ENCODE measurements at regions not wholly inside any gene's neighbourhood (a gene's known extent, or its start where the extent isn't known, plus 50 kb on each side); places are given as distances from the start of the nearest gene placed in this dataset.
A peak's percentile ranks its signal among the peaks of the same experiment; 100 is the strongest.

DNA sequence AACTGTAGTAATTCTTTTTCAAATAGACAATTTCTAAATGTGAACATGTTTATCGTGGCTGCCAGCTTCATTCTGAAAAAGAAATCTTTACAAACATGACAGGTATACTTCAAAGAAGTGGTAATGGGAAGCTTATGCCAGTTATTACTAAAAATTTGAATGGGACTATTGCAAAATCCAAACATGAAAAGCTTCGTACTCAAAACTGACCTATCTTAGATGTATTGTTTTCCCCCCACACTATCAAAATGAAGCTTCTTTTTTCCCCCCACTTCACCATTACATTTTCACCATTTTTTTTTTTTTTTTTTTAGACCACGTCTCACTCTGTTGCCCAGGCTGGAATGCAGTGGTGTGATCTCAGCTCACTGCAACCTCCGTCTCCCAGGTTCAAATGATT is 50.4 kb upstream of the SERTAD2 start:
- no peak for DNase-seq
- in situ Hi-C loops (cut with MboI; ENCODE audit: low pct_unique_long_range_greater_than_20kb, low sequenced_read_pairs), result no loop called here

DNA sequence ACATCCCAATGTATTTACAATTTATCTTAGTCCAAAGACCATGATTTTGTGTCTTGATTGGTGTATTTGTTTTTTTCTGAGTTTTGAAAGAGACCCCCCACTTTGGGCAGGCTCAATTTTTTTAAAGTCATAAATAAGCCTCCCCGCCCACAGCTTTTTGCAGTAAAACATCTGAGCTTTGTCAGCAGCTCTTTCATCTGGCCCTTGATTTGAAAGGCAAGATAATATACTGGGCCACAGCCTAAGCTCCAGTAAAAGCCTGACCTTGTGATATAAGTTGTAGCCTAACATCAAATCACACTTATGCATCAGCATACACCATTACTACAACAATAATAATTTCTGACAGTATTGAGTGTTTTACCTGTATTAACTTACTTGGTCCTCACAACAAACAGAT is 51.3 kb upstream of the SERTAD2 start:
- in situ Hi-C loops (cut with MboI; ENCODE audit: low pct_unique_long_range_greater_than_20kb, low sequenced_read_pairs), result no loop called here
- no peak for DNase-seq

DNA sequence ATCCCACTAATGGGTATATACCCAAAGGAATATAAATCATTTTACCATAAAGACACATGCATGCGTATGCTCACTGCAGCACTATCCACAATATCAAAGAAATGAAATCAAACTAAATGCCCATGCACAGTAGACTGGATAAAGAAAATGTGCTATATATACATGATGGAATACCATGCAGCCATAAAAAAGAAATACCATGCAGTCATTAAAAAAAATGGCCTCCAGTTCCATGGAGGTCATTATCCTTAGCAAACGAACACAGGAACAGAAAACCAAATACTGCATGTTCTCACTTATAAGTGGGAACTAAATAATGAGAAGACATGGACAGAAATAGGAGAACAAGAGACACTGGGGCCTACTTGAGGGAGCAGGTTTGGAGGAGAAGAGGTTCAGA is 53.6 kb upstream of the SERTAD2 start:
- in situ Hi-C loops (cut with MboI; ENCODE audit: low pct_unique_long_range_greater_than_20kb, low sequenced_read_pairs), result no loop called here

DNA sequence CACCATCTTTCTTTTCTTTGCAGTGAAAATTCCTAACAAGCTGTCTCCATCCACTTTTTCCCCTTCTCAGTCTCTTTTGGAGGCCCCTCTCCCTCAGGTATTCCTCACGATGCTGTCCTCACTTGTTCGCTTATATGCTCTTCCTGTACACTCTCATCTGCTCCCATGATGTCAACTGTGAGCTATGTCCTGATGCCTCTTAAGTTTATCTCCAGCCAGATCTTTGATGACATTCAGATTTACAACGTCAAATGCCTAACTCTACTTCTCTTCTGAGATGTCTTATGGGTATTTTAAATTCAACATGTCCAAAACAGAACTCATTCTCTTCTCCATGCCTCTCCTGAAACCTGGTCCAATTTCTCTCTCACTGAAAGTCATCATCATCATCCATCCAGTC is 55.1 kb upstream of the SERTAD2 start:
- in situ Hi-C loops (cut with MboI; ENCODE audit: low pct_unique_long_range_greater_than_20kb, low sequenced_read_pairs), result no loop called here

More for the DNA sequence above, 53.6 kb upstream of the SERTAD2 start:
- DNase-seq, result no peak

DNA sequence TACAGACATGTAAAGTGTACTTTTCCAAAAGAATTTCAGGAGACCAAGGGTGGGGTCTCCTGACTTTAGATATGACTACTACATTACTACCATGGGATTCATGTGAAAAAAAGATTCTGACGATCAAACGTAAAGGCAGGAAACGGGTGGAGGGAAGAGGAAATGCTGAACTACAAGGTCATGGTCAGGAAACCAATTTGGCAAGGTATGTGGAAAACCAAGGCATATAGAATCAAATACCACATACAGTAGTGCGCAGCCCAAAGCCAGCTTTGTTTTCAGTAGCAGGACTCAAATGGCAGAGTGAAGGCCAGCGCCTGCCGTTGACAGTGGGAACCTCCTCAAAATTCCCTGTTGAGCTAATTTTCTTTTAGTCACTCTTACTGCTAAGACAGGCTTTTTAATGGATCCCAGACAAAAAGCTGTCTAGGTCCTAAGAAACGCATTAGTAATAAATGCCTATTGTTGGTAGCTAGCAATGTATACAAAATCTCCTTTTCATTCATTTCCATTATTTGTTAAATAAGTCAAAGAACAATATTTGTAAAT is 57.6 kb upstream of the SERTAD2 start:
- DNase-seq, result peak; percentile 40
- in situ Hi-C loops (cut with MboI; ENCODE audit: low pct_unique_long_range_greater_than_20kb, low sequenced_read_pairs), result no loop called here

More for the DNA sequence above, 55.1 kb upstream of the SERTAD2 start:
- DNase-seq, result no peak

DNA sequence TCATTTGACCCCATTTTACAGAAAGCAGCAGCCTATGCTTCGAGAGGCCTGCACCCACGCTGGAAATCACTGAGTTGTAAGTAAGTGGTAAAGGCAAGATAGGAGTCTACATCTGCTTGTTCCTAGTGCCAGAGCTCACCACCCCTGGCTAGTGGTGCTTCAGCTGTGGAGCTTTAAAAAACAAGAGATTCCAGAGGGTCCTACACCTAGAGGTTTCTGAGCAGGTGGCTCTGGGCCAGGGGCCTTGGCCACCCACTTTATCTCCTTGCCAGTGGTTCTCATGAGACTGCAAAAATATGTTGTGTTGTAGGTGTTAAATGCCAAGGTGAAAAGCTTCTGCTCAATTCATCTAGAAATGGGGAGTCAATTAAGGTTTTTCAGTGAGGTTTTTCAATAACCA is 60.0 kb upstream of the SERTAD2 start:
- in situ Hi-C loops (cut with MboI; ENCODE audit: low pct_unique_long_range_greater_than_20kb, low sequenced_read_pairs), result no loop called here

DNA sequence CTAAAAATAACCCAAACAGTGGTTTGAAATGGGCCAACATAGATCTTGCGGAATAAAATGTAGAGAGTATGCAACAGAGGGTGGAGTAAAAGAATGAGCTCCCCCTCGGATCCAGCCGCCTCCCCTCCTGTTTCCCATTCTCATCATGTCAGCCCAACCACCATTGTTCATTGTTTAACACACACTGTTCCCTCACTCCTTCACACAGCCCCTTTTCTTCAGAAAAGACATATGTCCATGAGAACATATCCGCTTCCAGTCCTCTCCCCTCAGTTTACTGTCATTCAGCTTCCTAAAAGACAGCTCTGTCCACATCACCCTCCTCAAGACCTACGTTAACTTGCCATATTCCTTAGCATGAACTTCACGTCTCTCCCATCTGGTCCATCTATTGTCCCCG is 62.9 kb upstream of the SERTAD2 start:
- in situ Hi-C loops (cut with MboI; ENCODE audit: low pct_unique_long_range_greater_than_20kb, low sequenced_read_pairs), result no loop called here
- no peak for DNase-seq

More for the DNA sequence above, 60.0 kb upstream of the SERTAD2 start:
- DNase-seq, result no peak

DNA sequence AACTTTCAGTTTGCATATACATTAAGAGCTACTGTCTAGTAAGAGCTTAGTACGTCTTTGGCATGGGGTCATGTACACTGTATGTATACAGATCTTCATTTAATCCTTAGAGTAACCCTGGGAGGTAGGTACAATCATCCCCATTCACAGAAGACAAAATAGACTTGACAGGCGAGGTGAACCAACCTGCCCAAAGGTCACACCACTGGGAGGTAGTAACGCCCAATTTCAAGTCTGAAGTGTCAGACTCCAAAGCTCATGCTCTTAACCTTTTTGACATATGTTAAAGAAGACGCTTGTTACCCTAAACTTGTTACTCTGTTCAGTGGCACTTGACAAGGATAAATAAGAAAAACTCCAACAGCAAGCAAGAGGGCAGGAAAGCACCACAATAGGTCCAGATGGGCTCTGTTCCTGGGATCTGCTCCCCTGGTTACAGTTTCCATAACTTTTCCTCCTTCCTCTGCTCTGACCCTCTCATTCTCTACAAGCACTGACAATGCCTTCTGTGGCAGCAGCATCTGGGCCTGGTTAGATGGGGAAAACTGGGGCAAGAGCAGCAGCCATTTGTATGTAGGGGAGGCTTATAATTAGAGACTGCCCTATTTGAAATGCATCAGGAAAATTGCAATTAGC is 64.7 kb upstream of the SERTAD2 start:
- in situ Hi-C loops (cut with MboI; ENCODE audit: low pct_unique_long_range_greater_than_20kb, low sequenced_read_pairs), result no loop called here
- no peak for DNase-seq

DNA sequence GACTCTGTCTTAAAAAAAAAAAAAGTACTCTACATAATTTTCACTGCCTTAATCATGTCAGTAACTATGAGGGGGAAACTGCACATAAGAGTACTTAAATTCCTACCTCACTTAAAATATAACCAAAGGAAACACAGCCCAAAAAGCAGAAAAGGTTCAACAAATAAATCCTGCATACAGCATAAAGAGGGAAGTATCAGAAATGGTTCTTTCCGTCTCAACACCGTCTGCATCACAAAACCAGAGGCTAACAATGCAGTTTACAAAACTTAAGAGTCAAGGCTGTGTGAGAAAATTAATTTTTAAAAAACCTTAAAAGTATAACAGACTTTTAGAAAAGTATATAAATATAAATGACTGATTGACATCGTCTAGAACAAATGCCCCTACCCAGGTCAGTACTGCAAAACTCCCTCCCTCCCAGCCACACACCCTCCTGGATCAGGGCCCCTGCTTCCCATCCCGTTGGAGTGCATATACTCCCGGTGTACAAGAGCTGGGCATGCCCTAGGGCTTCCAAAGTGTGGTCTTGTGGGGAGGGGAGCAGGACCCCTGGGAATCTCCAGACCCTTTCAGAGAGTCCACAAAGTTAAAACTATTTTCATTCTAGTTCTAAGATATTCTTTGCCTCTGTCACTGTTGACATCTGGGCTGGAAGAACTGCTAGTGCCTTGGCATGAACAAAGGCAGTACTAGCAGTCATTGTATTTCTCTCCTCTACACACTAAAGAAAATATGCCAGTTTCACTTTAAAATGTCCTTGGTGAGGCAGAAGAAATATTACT is 67.0 kb upstream of the SERTAD2 start:
- no peak for DNase-seq
- in situ Hi-C loops (cut with MboI; ENCODE audit: low pct_unique_long_range_greater_than_20kb, low sequenced_read_pairs), result no loop called here

DNA sequence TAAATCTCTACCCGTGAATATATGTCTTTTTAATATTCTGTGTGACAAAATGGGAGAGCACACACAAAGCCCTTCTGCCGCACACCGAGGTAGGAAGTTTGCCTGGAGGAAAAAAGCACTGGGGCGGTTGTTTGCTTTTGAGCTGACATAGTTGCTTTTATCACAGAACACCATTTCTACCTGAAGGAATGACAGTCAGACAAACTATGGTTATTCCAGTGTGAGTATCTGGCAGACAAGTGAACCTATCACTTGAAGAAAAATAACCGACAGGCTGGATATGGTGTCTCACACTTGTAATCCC is 67.6 kb upstream of the SERTAD2 start:
- in situ Hi-C loops (cut with MboI; ENCODE audit: low pct_unique_long_range_greater_than_20kb, low sequenced_read_pairs), result no loop called here

DNA sequence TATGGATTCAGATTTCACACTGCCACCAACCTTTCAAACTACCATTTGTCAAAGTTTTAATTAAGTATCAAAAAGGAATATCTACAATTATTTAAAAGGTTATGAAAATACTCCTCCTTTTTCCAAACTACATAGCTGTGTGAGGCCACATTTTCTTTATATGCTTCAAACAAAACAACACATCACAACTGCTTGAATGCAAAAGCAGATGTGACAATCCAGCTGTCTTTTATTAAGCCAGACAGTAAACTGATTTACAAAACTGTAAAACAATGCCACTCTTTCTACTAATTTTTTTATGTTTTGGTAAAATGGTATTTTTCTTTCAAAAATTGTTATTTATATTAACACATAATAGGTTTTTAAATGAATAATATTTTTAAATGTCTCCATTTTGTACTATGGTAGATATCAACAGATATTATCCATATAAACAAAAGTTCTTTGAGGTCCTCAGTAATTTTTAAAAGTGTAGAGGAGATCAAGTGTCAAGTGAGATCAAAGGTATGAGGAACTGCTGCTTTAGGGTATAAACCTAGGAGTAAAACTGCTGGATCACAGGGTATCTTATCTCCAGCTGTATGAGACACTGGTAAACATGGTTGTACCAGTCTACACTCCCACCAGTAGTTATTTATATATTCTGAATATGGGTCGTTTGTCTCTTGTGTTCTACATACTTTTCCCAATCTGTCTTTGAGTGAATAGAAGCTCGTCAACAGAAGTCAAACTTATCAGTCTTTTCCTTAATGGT is 68.8 kb upstream of the SERTAD2 start:
- in situ Hi-C loops (cut with MboI; ENCODE audit: low pct_unique_long_range_greater_than_20kb, low sequenced_read_pairs), result no loop called here
- DNase-seq, result no peak

More for the DNA sequence above, 67.6 kb upstream of the SERTAD2 start:
- DNase-seq, result no peak

DNA sequence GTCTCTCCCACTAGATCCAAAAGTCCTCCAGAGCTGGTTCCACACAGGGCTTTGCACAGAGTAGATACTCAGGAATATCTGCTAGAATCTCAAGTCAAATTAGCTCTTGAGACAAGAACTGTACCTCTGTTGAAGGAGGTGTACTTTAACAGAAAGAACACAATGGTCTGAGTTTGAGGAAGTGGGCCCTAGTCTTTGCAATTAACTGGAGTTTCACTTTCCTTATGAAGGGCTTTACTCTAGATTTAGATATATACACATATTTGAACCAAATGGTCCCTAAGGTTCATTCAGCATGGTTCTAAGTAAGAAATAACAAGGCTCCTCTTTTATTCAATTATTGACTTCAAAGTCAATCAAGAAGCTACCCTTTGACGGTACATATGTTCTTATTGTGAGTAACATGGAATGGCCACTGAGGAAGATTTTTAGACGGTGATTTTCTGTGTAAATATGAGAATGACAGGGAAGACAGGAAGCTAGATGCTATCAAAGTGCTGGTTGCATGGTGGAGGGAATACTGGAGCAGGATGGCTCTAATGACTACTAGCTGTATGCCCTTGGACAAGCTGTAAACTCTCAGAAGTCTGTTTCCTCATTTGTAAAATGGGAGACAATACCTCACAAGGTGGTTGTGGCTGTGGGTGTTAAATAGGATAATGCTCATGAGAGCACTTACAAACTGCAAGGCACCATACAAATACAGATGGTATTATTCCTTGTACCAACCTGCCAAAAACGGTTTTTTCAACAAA is 73.5 kb upstream of the SERTAD2 start:
- DNase-seq, result peak; percentile 64
- in situ Hi-C loops (cut with MboI; ENCODE audit: low pct_unique_long_range_greater_than_20kb, low sequenced_read_pairs), result no loop called here

DNA sequence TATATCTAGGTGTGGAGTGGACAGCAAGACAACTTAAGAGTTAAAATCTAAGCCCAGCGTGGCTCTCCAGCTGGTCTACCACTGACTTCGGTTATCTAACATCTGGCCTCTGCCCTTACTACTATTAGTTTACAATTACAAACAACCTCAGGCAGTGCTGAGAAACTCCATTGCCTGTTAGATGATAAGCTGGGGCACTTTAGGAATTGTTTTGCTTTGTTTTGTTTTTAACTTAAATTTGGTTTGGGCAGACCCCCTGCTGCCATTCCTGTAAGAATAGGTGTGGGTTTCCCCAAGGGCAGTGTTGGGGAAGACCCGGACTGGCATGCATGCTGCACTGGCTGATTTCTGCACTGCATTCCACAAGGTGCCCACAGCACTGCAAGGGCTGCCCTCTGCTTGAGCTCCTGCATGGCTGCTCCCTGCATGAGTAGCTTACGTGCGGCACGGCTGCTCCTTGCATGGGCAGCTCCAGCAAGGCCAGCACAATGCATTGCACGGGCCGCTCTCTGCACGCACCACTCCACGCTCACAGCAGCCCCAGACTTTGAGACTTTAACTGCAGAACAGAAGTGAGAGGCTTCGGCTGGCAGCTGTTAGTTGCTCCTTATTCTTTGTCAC is 74.2 kb upstream of the SERTAD2 start:
- in situ Hi-C loops (cut with MboI; ENCODE audit: low pct_unique_long_range_greater_than_20kb, low sequenced_read_pairs), result no loop called here
- DNase-seq, result no peak

DNA sequence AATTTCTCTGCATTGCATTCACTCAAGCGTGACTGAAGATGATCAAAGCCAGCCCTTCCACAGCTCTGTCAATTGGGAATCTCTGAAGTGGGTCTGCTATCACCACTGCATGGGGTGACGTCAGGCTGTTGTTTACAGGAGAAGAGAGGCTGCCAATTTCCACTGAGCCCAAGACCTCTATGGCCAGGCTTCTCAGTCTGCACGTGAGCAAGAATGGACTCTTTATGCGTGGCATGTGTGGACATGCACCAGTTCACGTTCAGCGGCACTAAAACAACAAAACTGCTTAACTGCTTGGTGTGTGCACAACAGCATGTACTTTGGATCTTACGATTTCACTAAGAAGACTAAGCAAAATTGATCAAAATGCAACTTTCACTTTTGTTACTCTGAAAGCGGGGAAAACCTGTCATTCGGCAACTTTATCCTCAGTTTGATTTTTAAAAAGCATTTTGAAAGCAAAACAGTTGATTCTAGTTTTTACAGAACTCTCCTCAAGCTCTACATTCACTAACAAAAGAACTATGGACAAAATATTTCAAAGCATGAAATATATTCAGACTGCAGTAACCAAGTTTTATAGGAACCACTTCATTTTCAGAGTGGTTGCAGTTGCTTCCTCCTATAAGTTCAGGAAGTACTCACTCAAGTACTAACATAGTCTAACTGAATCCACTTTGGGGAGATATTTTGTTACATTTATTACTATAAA is 77.0 kb upstream of the SERTAD2 start:
- in situ Hi-C loops (cut with MboI; ENCODE audit: low pct_unique_long_range_greater_than_20kb, low sequenced_read_pairs), result no loop called here

DNA sequence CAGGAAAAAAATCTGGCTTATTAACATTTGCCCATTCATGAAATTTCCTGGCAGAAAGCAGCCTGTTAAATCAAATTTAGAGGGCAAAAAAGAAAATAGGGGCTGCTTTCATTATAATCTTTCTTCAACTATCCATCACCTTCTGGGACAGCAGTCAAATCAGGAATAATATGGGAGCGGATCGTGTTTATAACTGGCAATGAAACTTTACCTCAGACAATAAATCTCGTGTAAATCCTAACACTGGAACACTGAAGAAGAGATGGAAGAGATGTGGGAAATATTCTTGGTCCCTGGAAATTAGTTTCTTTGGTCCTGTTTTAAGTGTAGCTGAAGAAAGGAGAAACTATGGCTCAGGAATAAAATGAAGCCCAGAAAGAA is 77.5 kb upstream of the SERTAD2 start:
- in situ Hi-C loops (cut with MboI; ENCODE audit: low pct_unique_long_range_greater_than_20kb, low sequenced_read_pairs), result no loop called here
- peak; percentile 13 for DNase-seq

More for the DNA sequence above, 77.0 kb upstream of the SERTAD2 start:
- peak; percentile 42 for DNase-seq

DNA sequence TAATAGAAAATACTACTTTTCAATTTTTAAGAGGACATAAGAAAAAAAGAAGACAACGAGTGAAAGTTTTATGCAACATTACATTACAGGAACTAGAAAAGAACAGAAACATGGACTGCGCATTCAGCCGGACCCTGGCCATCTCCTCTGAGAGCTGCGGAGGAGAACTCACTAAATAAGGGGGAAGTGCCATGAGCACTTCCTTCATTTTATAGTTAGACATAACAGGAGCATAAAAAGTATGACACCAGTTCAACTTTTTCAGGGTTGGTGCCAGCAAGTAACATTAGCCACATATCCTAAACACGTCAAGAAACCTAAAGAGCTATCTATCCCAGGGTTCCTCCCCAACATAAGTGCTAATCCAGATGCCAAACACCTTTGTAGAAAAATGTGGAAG is 78.0 kb upstream of the SERTAD2 start:
- DNase-seq, result peak; percentile 62
- in situ Hi-C loops (cut with MboI; ENCODE audit: low pct_unique_long_range_greater_than_20kb, low sequenced_read_pairs), result no loop called here

DNA sequence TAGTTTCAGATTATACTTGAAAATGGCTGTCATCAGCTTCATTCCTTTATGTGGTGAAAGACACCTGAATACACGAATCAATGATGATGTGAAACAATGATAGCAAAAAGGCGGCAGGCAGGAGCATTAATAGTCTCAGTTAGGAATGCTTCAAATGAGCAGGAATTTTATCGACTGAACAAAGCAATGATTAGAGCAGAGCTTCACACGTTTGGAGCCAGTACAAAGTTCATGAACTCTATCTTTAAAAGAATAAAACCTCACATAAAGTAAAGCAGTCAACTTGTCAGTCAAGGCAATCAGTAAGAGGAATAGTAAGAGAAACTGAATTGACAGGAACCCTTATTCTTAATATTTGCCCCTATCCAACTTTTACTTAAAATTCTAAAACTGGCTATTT is 78.4 kb upstream of the SERTAD2 start:
- in situ Hi-C loops (cut with MboI; ENCODE audit: low pct_unique_long_range_greater_than_20kb, low sequenced_read_pairs), result no loop called here
- no peak for DNase-seq

DNA sequence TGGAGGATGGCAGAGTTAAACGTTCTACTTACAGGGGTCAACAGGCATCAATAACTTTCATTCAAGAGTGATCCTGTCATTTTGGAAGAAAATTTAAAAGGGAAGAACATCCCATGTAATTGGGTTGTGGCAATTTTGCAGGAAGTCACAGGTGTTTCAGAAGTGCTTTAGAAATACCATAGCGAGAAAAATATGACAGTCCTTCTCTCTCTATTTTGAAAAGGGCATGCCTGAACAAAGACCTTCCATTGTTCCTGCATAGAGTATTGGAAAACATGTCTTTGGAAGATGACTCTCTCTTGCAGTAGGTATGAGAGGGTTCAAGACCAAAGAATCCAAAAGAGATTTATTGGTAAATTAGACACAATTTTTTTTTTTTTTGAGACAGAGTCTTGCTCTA is 81.8 kb upstream of the SERTAD2 start:
- no peak for DNase-seq
- in situ Hi-C loops (cut with MboI; ENCODE audit: low pct_unique_long_range_greater_than_20kb, low sequenced_read_pairs), result no loop called here

Data from KBM-7 (cell line).